SJCRH30 (cell line): ENCODE measurements at regions not wholly inside any gene's neighbourhood (a gene's known extent, or its start where the extent isn't known, plus 50 kb on each side); places are given as distances from the start of the nearest gene placed in this dataset.

ENCODE experiments used
- DNase-seq, 2 experiments: peaks; one replicate each; pipeline ENCODE4 v3.0.0-alpha.2; 2015 to 2020
- H3K27ac ChIP-seq: fragments of 250-450 bp; sonication (Bioruptor Pico); 2 replicates; pipeline ENCODE4 v1.5.1; 2020; ENCODE audit warnings: mild to moderate bottlenecking, moderate library complexity
- H3K27me3 ChIP-seq: fragments of 250-450 bp; sonication (Bioruptor Pico); 2 replicates; pipeline ENCODE4 v1.5.1; 2020; ENCODE audit warnings: mild to moderate bottlenecking, moderate library complexity
- H3K36me3 ChIP-seq: fragments of 250-450 bp; sonication (Bioruptor Pico); 2 replicates; pipeline ENCODE4 v1.5.1; 2020; ENCODE audit warnings: mild to moderate bottlenecking, moderate library complexity
- H3K4me1 ChIP-seq: fragments of 250-450 bp; sonication (Bioruptor Pico); 2 replicates; pipeline ENCODE4 v1.5.1; 2020; ENCODE audit warnings: mild to moderate bottlenecking, moderate library complexity
- H3K4me3 ChIP-seq: fragments of 250-450 bp; sonication (Bioruptor Pico); 2 replicates; pipeline ENCODE4 v1.5.1; 2020; ENCODE audit warnings: mild to moderate bottlenecking, moderate library complexity
- H3K9me3 ChIP-seq: fragments of 250-450 bp; sonication (Bioruptor Pico); replicated peaks from 2 replicates; pipeline ENCODE4 v1.5.1; 2020; ENCODE audit warnings: mild to moderate bottlenecking, moderate library complexity

- H3K4me1 ChIP-seq, result 0 out of 2 replicates have a peak, but pooled peaks cover 3% of the 10 kb centered on the region
- H3K4me3 ChIP-seq, result no peak overlapping the region
- no peaks in the 10 kb centered on the region for H3K36me3 ChIP-seq
- H3K27me3 ChIP-seq, result no peaks in the 10 kb centered on the region
- no peak overlapping the region for H3K27ac ChIP-seq
- DNase-seq, result peak in 1 of 2 experiments; percentile 15
- no peaks in the 10 kb centered on the region; the same call in 1 of the 2 replicates for H3K9me3 ChIP-seq
Measured at GRCh38 chr5:98428806-98429205, 344.7 kb upstream of the RGMB start.

- Histone ChIP-seq H3K27me3 (no peaks in the 10 kb centered on the region), H3K36me3 (no peaks in the 10 kb centered on the region), H3K4me3 (no peak overlapping the region), H3K27ac (no peak overlapping the region), H3K9me3 (no peaks in the 10 kb centered on the region; the same call in 1 of the 2 replicates), H3K4me1 (0 out of 2 replicates have a peak, but pooled peaks cover 3% of the 10 kb centered on the region)
- DNase-seq, result no peak
Measured at GRCh38 chr5:98432378-98432777, 341.1 kb upstream of the RGMB start.

GRCh38 chr5:98433022-98433421 is 340.4 kb upstream of the RGMB start:
- no peak overlapping the region for H3K27ac ChIP-seq
- no peaks in the 10 kb centered on the region; the same call in 1 of the 2 replicates for H3K9me3 ChIP-seq
- H3K36me3 ChIP-seq, result no peaks in the 10 kb centered on the region
- H3K27me3 ChIP-seq, result no peaks in the 10 kb centered on the region
- no peak overlapping the region for H3K4me3 ChIP-seq
- no peak for DNase-seq
- 0 out of 2 replicates have a peak, but pooled peaks cover 3% of the 10 kb centered on the region for H3K4me1 ChIP-seq

GRCh38 chr5:98433673-98434072 is 339.8 kb upstream of the RGMB start:
- H3K4me1 ChIP-seq, result 0 out of 2 replicates have a peak, but pooled peaks cover under 1% of the 10 kb centered on the region
- H3K9me3 ChIP-seq, result no peaks in the 10 kb centered on the region; the same call in 1 of the 2 replicates
- no peaks in the 10 kb centered on the region for H3K36me3 ChIP-seq
- DNase-seq, result no peak
- H3K27me3 ChIP-seq, result no peaks in the 10 kb centered on the region
- no peak overlapping the region for H3K4me3 ChIP-seq
- no peak overlapping the region for H3K27ac ChIP-seq

- peaks cover 5% of the 10 kb centered on the region for H3K9me3 ChIP-seq
- H3K27me3 ChIP-seq, result no peaks in the 10 kb centered on the region
- no peak overlapping the region for H3K4me3 ChIP-seq
- H3K27ac ChIP-seq, result no peak overlapping the region
- no peaks in the 10 kb centered on the region for H3K4me1 ChIP-seq
- H3K36me3 ChIP-seq, result no peaks in the 10 kb centered on the region
- DNase-seq, result peak in 1 of 2 experiments; percentile 25
Measured at GRCh38 chr5:98436667-98437066, 336.8 kb upstream of the RGMB start.

- Histone ChIP-seq H3K9me3 (peaks cover 10% of the 10 kb centered on the region), H3K4me3 (no peak overlapping the region), H3K27ac (no peak overlapping the region), H3K36me3 (no peaks in the 10 kb centered on the region), H3K4me1 (no peaks in the 10 kb centered on the region), H3K27me3 (no peaks in the 10 kb centered on the region)
- DNase-seq, result no peak
Measured at GRCh38 chr5:98442448-98442847, 331.0 kb upstream of the RGMB start.

GRCh38 chr5:98443881-98444280 is 329.6 kb upstream of the RGMB start:
- no peaks in the 10 kb centered on the region for H3K36me3 ChIP-seq
- H3K27ac ChIP-seq, result no peak overlapping the region
- H3K4me3 ChIP-seq, result no peak overlapping the region
- no peak for DNase-seq
- H3K4me1 ChIP-seq, result no peaks in the 10 kb centered on the region
- no peaks in the 10 kb centered on the region for H3K27me3 ChIP-seq
- peaks cover 10% of the 10 kb centered on the region for H3K9me3 ChIP-seq

GRCh38 chr5:98453296-98453695 is 320.2 kb upstream of the RGMB start:
- no peaks in the 10 kb centered on the region for H3K27me3 ChIP-seq
- no peak overlapping the region for H3K4me3 ChIP-seq
- H3K4me1 ChIP-seq, result no peaks in the 10 kb centered on the region
- DNase-seq, result no peak
- H3K9me3 ChIP-seq, result no peaks in the 10 kb centered on the region
- H3K27ac ChIP-seq, result no peak overlapping the region
- H3K36me3 ChIP-seq, result no peaks in the 10 kb centered on the region

- H3K27ac ChIP-seq, result no peak overlapping the region
- no peaks in the 10 kb centered on the region for H3K4me1 ChIP-seq
- H3K4me3 ChIP-seq, result no peak overlapping the region
- no peaks in the 10 kb centered on the region for H3K27me3 ChIP-seq
- no peaks in the 10 kb centered on the region for H3K9me3 ChIP-seq
- no peak for DNase-seq
- no peaks in the 10 kb centered on the region for H3K36me3 ChIP-seq
Measured at GRCh38 chr5:98454407-98454806, 319.1 kb upstream of the RGMB start.

GRCh38 chr5:98454904-98455303 is 318.6 kb upstream of the RGMB start:
- no peaks in the 10 kb centered on the region for H3K27me3 ChIP-seq
- no peak overlapping the region for H3K4me3 ChIP-seq
- DNase-seq, result no peak
- no peaks in the 10 kb centered on the region for H3K9me3 ChIP-seq
- no peaks in the 10 kb centered on the region for H3K36me3 ChIP-seq
- H3K4me1 ChIP-seq, result no peaks in the 10 kb centered on the region
- no peak overlapping the region for H3K27ac ChIP-seq

- no peak overlapping the region for H3K27ac ChIP-seq
- H3K36me3 ChIP-seq, result no peaks in the 10 kb centered on the region
- no peaks in the 10 kb centered on the region for H3K27me3 ChIP-seq
- H3K4me3 ChIP-seq, result no peak overlapping the region
- H3K9me3 ChIP-seq, result no peaks in the 10 kb centered on the region
- no peak for DNase-seq
- no peaks in the 10 kb centered on the region for H3K4me1 ChIP-seq
Measured at GRCh38 chr5:98455665-98456064, 317.8 kb upstream of the RGMB start.

- H3K27me3 ChIP-seq, result no peaks in the 10 kb centered on the region
- DNase-seq, result no peak
- no peak overlapping the region for H3K4me3 ChIP-seq
- no peaks in the 10 kb centered on the region for H3K9me3 ChIP-seq
- H3K36me3 ChIP-seq, result no peaks in the 10 kb centered on the region
- no peak overlapping the region for H3K27ac ChIP-seq
- no peaks in the 10 kb centered on the region for H3K4me1 ChIP-seq
Measured at GRCh38 chr5:98458004-98458403, 315.5 kb upstream of the RGMB start.

GRCh38 chr5:98458726-98459125 is 314.7 kb upstream of the RGMB start:
- Histone ChIP-seq H3K4me3 (no peak overlapping the region), H3K9me3 (no peaks in the 10 kb centered on the region), H3K36me3 (no peaks in the 10 kb centered on the region), H3K27me3 (no peaks in the 10 kb centered on the region), H3K4me1 (no peaks in the 10 kb centered on the region), H3K27ac (no peak overlapping the region)
- no peak for DNase-seq

- DNase-seq, result no peak
- Histone ChIP-seq H3K27ac (no peak overlapping the region), H3K9me3 (no peaks in the 10 kb centered on the region), H3K27me3 (no peaks in the 10 kb centered on the region), H3K36me3 (no peaks in the 10 kb centered on the region), H3K4me3 (no peak overlapping the region), H3K4me1 (no peaks in the 10 kb centered on the region)
Measured at GRCh38 chr5:98460536-98460935, 312.9 kb upstream of the RGMB start.

- H3K9me3 ChIP-seq, result no peaks in the 10 kb centered on the region
- no peaks in the 10 kb centered on the region for H3K36me3 ChIP-seq
- no peak overlapping the region for H3K4me3 ChIP-seq
- DNase-seq, result no peak
- no peaks in the 10 kb centered on the region for H3K27me3 ChIP-seq
- H3K27ac ChIP-seq, result no peak overlapping the region
- no peaks in the 10 kb centered on the region for H3K4me1 ChIP-seq
Measured at GRCh38 chr5:98461485-98461884, 312.0 kb upstream of the RGMB start.

GRCh38 chr5:98463222-98463621 is 310.2 kb upstream of the RGMB start:
- no peaks in the 10 kb centered on the region for H3K4me1 ChIP-seq
- H3K4me3 ChIP-seq, result no peak overlapping the region
- H3K27me3 ChIP-seq, result no peaks in the 10 kb centered on the region
- DNase-seq, result no peak
- H3K9me3 ChIP-seq, result no peaks in the 10 kb centered on the region
- H3K36me3 ChIP-seq, result no peaks in the 10 kb centered on the region
- no peak overlapping the region for H3K27ac ChIP-seq
